Testis (tissue), 2 donors: ENCODE measurements at regions not wholly inside any gene's neighbourhood (a gene's known extent, or its start where the extent isn't known, plus 50 kb on each side); places are given as distances from the start of the nearest gene placed in this dataset.

Source experiments
- DNase-seq: peaks from one replicate; pipeline ENCODE4 v3.0.0-alpha.2; 2019
- H3K27ac ChIP-seq, 2 donors: fragments of 200-600 bp; sonication (generic); one replicate each; pipeline ENCODE4 v1.5.1; 2019
- H3K27me3 ChIP-seq: fragments of 200-600 bp; sonication (generic); one replicate; pipeline ENCODE4 v1.5.1; 2019
- H3K36me3 ChIP-seq: fragments of 200-600 bp; sonication (generic); one replicate; pipeline ENCODE4 v1.5.1; 2017; ENCODE audit warnings: low read depth; ENCODE audit errors: missing control alignments
- H3K4me1 ChIP-seq: fragments of 200-600 bp; sonication (generic); one replicate; pipeline ENCODE4 v1.5.1; 2019
- H3K4me3 ChIP-seq, 2 donors: fragments of 200-600 bp; sonication (generic); one replicate each; pipeline ENCODE4 v1.5.1; 2017 to 2019
- H3K9me3 ChIP-seq: fragments of 200-600 bp; sonication (generic); one replicate; pipeline ENCODE4 v1.5.1; 2017
- CTCF ChIP-seq, 3 experiments: fragments of 450-650 bp in 2 of 3; fragments of 200-600 bp in 1 of 3; sonication (generic) in 1 of 3; IDR thresholded peaks; one replicate each; pipeline ENCODE4 v1.5.1; 2016 to 2019; ENCODE audit warnings: antibody characterized with exemption in 3 of 3, mild to moderate bottlenecking in 2 of 3, moderate library complexity in 1 of 3
- POLR2A ChIP-seq: fragments of 450-650 bp; IDR thresholded peaks from one replicate; pipeline ENCODE4 v1.6.1; 2017; ENCODE audit warnings: antibody characterized with exemption, mild to moderate bottlenecking, moderate library complexity
- WGBS, 2 donors: methylation state at CpG; one replicate each; pipeline ENCODE4 v1.1.5; 2018; 5-methylcytosine and 5-hydroxymethylcytosine counted together
- intact Hi-C: fragments of 100-400 bp; cut with DNase I; formaldehyde crosslinking; loops from one replicate; pipeline ENCODE4 v1.15.1; 2023; ENCODE audit warnings: low total_unique reads

GRCh38 chr2:71889759-71890684 lies 257.6 kb downstream of the CYP26B1 start:
- no peaks in the 10 kb centered on the region for H3K27me3 ChIP-seq
- H3K4me1 ChIP-seq = peaks cover 23% of the 10 kb centered on the region
- H3K4me3 ChIP-seq = no peak overlapping the region
- H3K27ac ChIP-seq = no peak overlapping the region
- WGBS, 2 donors = 68 to 73% methylated on average over 5 of the region's 5 CpGs
- no peaks in the 10 kb centered on the region for H3K36me3 ChIP-seq
- intact Hi-C loops = no loop called here
- H3K9me3 ChIP-seq = no peaks in the 10 kb centered on the region
- no peak for TF ChIP-seq POLR2A
- TF ChIP-seq CTCF (IDR thresholded peaks at IDR 0.05) = no peak
- DNase-seq = no peak

GRCh38 chr2:71888751-71889445 lies 258.8 kb downstream of the CYP26B1 start:
- intact Hi-C loops = no loop called here
- Histone ChIP-seq H3K36me3 (no peaks in the 10 kb centered on the region), H3K4me1 (peaks cover 22% of the 10 kb centered on the region), H3K27ac (no peak overlapping the region), H3K9me3 (no peaks in the 10 kb centered on the region), H3K27me3 (no peaks in the 10 kb centered on the region), H3K4me3 (no peak overlapping the region)
- no peak for TF ChIP-seq CTCF (IDR thresholded peaks at IDR 0.05)
- TF ChIP-seq POLR2A = no peak
- no peak for DNase-seq
- WGBS, 2 donors = 95 to 100% methylated on average over 4 of the region's 4 CpGs

GRCh38 chr2:71887196-71887595 lies 260.5 kb downstream of the CYP26B1 start:
- H3K9me3 ChIP-seq = no peaks in the 10 kb centered on the region
- TF ChIP-seq POLR2A (no peak), CTCF (IDR thresholded peaks at IDR 0.05) (no peak)
- 89 to 92% methylated on average over 3 to 4 of the region's 4 CpGs for WGBS, 2 donors
- no peak for DNase-seq
- H3K4me3 ChIP-seq = no peak overlapping the region
- peaks cover 39% of the 10 kb centered on the region for H3K4me1 ChIP-seq
- no peak overlapping the region for H3K27ac ChIP-seq
- intact Hi-C loops = no loop called here
- H3K36me3 ChIP-seq = no peaks in the 10 kb centered on the region
- no peaks in the 10 kb centered on the region for H3K27me3 ChIP-seq

- 86 to 95% methylated on average over 1 of the region's 1 CpG for WGBS, 2 donors
These were observed 261.4 kb downstream of the CYP26B1 start for GRCh38 chr2:71886241-71886640.

More at GRCh38 chr2:71886241-71886640, 261.4 kb downstream of the CYP26B1 start:
- no peak for DNase-seq
- Histone ChIP-seq H3K9me3 (no peaks in the 10 kb centered on the region), H3K27ac (no peak overlapping the region), H3K27me3 (no peaks in the 10 kb centered on the region), H3K4me1 (peaks cover 42% of the 10 kb centered on the region), H3K36me3 (no peaks in the 10 kb centered on the region), H3K4me3 (no peak overlapping the region)
- TF ChIP-seq CTCF (IDR thresholded peaks at IDR 0.05) (no peak), POLR2A (no peak)
- intact Hi-C loops = no loop called here
